ENCODE measurements at regions not wholly inside any gene's neighbourhood (a gene's known extent, or its start where the extent isn't known, plus 50 kb on each side); places are given as distances from the start of the nearest gene placed in this dataset.

- DNase-seq (ENCODE audit: low read depth in 2 of 2) = no peak
These were observed 1002.4 kb upstream of the ADGRL4 start for GRCh38 chr1:80008934-80009333.

- no peak for DNase-seq (ENCODE audit: low read depth in 2 of 2)
These were observed 996.7 kb upstream of the ADGRL4 start for GRCh38 chr1:80003250-80003649.

GRCh38 chr1:79988401-79988800 lies 981.9 kb upstream of the ADGRL4 start:
- DNase-seq (ENCODE audit: low read depth in 2 of 2) = no peak

- DNase-seq (ENCODE audit: low read depth in 2 of 2) = peak; percentile 1 to 37
These were observed 975.7 kb upstream of the ADGRL4 start for GRCh38 chr1:79982211-79982610.

- no peak for DNase-seq (ENCODE audit: low read depth in 2 of 2)
These were observed 975.0 kb upstream of the ADGRL4 start for GRCh38 chr1:79981481-79981880.

GRCh38 chr1:79979346-79979745 lies 972.8 kb upstream of the ADGRL4 start:
- DNase-seq (ENCODE audit: low read depth in 2 of 2) = no peak

- no peak for DNase-seq (ENCODE audit: low read depth in 2 of 2)
These were observed 969.8 kb upstream of the ADGRL4 start for GRCh38 chr1:79976287-79976686.

GRCh38 chr1:79974659-79975058 lies 968.1 kb upstream of the ADGRL4 start:
- DNase-seq (ENCODE audit: low read depth in 2 of 2) = no peak

- no peak for DNase-seq (ENCODE audit: low read depth in 2 of 2)
These were observed 963.4 kb upstream of the ADGRL4 start for GRCh38 chr1:79969886-79970285.

- DNase-seq (ENCODE audit: low read depth in 2 of 2) = no peak
These were observed 959.9 kb upstream of the ADGRL4 start for GRCh38 chr1:79966438-79966837.

GRCh38 chr1:79959635-79960034 lies 953.1 kb upstream of the ADGRL4 start:
- DNase-seq (ENCODE audit: low read depth in 2 of 2) = no peak

- DNase-seq (ENCODE audit: low read depth in 2 of 2) = no peak
These were observed 949.4 kb upstream of the ADGRL4 start for GRCh38 chr1:79955966-79956365.

- no peak for DNase-seq (ENCODE audit: low read depth in 2 of 2)
These were observed 944.0 kb upstream of the ADGRL4 start for GRCh38 chr1:79950511-79950910.

- DNase-seq (ENCODE audit: low read depth in 2 of 2) = no peak
These were observed 938.9 kb upstream of the ADGRL4 start for GRCh38 chr1:79945391-79945790.

- no peak for DNase-seq (ENCODE audit: low read depth in 2 of 2)
These were observed 922.8 kb upstream of the ADGRL4 start for GRCh38 chr1:79929356-79929755.

GRCh38 chr1:79928901-79929300 lies 922.4 kb upstream of the ADGRL4 start:
- no peak for DNase-seq (ENCODE audit: low read depth in 2 of 2)

GRCh38 chr1:79920960-79921669 lies 914.6 kb upstream of the ADGRL4 start:
- DNase-seq (ENCODE audit: low read depth in 2 of 2) = no peak

GRCh38 chr1:79914896-79915295 lies 908.4 kb upstream of the ADGRL4 start:
- no peak for DNase-seq (ENCODE audit: low read depth in 2 of 2)

- no peak for DNase-seq (ENCODE audit: low read depth in 2 of 2)
These were observed 906.3 kb upstream of the ADGRL4 start for GRCh38 chr1:79912813-79913212.

- no peak for DNase-seq (ENCODE audit: low read depth in 2 of 2)
These were observed 896.8 kb upstream of the ADGRL4 start for GRCh38 chr1:79903321-79903720.

- DNase-seq (ENCODE audit: low read depth in 2 of 2) = no peak
These were observed 895.9 kb upstream of the ADGRL4 start for GRCh38 chr1:79902418-79902817.

GRCh38 chr1:79899914-79900313 lies 893.4 kb upstream of the ADGRL4 start:
- peak in 1 of 2 donors; percentile 57 for DNase-seq (ENCODE audit: low read depth in 2 of 2)

GRCh38 chr1:79896140-79896539 lies 889.6 kb upstream of the ADGRL4 start:
- DNase-seq (ENCODE audit: low read depth in 2 of 2) = no peak

GRCh38 chr1:79895573-79895972 lies 889.0 kb upstream of the ADGRL4 start:
- DNase-seq (ENCODE audit: low read depth in 2 of 2) = no peak

All from lung microvascular endothelial cell (primary cell).